Glutamatergic neuron (in vitro differentiated cells): ENCODE measurements at regions not wholly inside any gene's neighbourhood (a gene's known extent, or its start where the extent isn't known, plus 50 kb on each side); places are given as distances from the start of the nearest gene placed in this dataset.
A peak's percentile ranks its signal among the peaks of the same experiment; 100 is the strongest.

Experiments used
- DNase-seq: peaks from one replicate; pipeline ENCODE4 v3.0.0; 2022
- H3K27ac Mint-ChIP-seq: one replicate; pipeline ENCODE4 v1.8.0; 2020; ENCODE audit warnings: mild to moderate bottlenecking, mixed read lengths, inconsistent platforms; ENCODE audit not compliant: unreplicated experiment
- H3K27me3 Mint-ChIP-seq: one replicate; pipeline ENCODE4 v1.8.0; 2020; ENCODE audit warnings: mild to moderate bottlenecking, moderate library complexity, mixed read lengths, inconsistent platforms; ENCODE audit not compliant: unreplicated experiment
- H3K36me3 Mint-ChIP-seq: one replicate; pipeline ENCODE4 v1.8.0; 2020; ENCODE audit warnings: mild to moderate bottlenecking, mixed read lengths, inconsistent platforms; ENCODE audit not compliant: unreplicated experiment
- H3K4me1 Mint-ChIP-seq: one replicate; pipeline ENCODE4 v1.8.0; 2020; ENCODE audit warnings: mild to moderate bottlenecking, low read depth, mixed read lengths, inconsistent platforms; ENCODE audit not compliant: unreplicated experiment
- H3K4me3 Mint-ChIP-seq: one replicate; pipeline ENCODE4 v1.8.0; 2020; ENCODE audit warnings: mild to moderate bottlenecking, mixed read lengths, inconsistent platforms; ENCODE audit not compliant: unreplicated experiment
- H3K9me3 Mint-ChIP-seq: one replicate; pipeline ENCODE4 v1.8.0; 2020; ENCODE audit warnings: mild to moderate bottlenecking, moderate library complexity, mixed read lengths, inconsistent platforms; ENCODE audit not compliant: unreplicated experiment
- CTCF ChIP-seq: fragments of 200-600 bp; sonication (generic); IDR thresholded peaks from one replicate; pipeline ENCODE4 v1.5.0; 2021; ENCODE audit not compliant: partially characterized antibody, unreplicated experiment

GRCh38 chr3:177371146-177371545 is 173.9 kb upstream of the TBL1XR1 start:
- Mint-ChIP-seq H3K9me3 (peaks cover 2% of the 10 kb centered on the region), H3K36me3 (peaks cover 6% of the 10 kb centered on the region), H3K27ac (no peak overlapping the region), H3K27me3 (peaks cover 3% of the 10 kb centered on the region), H3K4me3 (no peak overlapping the region), H3K4me1 (peaks cover 10% of the 10 kb centered on the region)
- no peak for TF ChIP-seq CTCF
- DNase-seq, result no peak

- no peak for DNase-seq
- Mint-ChIP-seq H3K36me3 (peaks cover 6% of the 10 kb centered on the region), H3K27me3 (peaks cover 3% of the 10 kb centered on the region), H3K27ac (peak overlapping the region; percentile 59), H3K4me3 (peak overlapping the region; percentile 7), H3K9me3 (peaks cover 2% of the 10 kb centered on the region), H3K4me1 (peaks cover 10% of the 10 kb centered on the region)
- no peak for TF ChIP-seq CTCF
Measured at GRCh38 chr3:177371888-177372287, 174.6 kb upstream of the TBL1XR1 start.

GRCh38 chr3:177374323-177374722 is 177.0 kb upstream of the TBL1XR1 start:
- no peak for DNase-seq
- Mint-ChIP-seq H3K4me3 (no peak overlapping the region), H3K4me1 (peaks cover 10% of the 10 kb centered on the region), H3K27ac (no peak overlapping the region), H3K27me3 (no peaks in the 10 kb centered on the region), H3K36me3 (peaks cover 6% of the 10 kb centered on the region), H3K9me3 (peaks cover 2% of the 10 kb centered on the region)
- no peak for TF ChIP-seq CTCF

GRCh38 chr3:177375316-177375715 is 178.0 kb upstream of the TBL1XR1 start:
- Mint-ChIP-seq H3K9me3 (no peaks in the 10 kb centered on the region), H3K27me3 (peaks cover 2% of the 10 kb centered on the region), H3K27ac (no peak overlapping the region), H3K4me3 (no peak overlapping the region), H3K4me1 (peaks cover 10% of the 10 kb centered on the region), H3K36me3 (peaks cover 6% of the 10 kb centered on the region)
- no peak for TF ChIP-seq CTCF
- DNase-seq, result no peak

- Mint-ChIP-seq H3K27me3 (peaks cover 3% of the 10 kb centered on the region), H3K27ac (no peak overlapping the region), H3K4me3 (no peak overlapping the region), H3K9me3 (no peaks in the 10 kb centered on the region), H3K4me1 (peaks cover 4% of the 10 kb centered on the region), H3K36me3 (peaks cover 6% of the 10 kb centered on the region)
- DNase-seq, result no peak
- no peak for TF ChIP-seq CTCF
Measured at GRCh38 chr3:177377166-177377565, 179.9 kb upstream of the TBL1XR1 start.
